Glutamatergic neuron (in vitro differentiated cells): ENCODE measurements at regions not wholly inside any gene's neighbourhood (a gene's known extent, or its start where the extent isn't known, plus 50 kb on each side); places are given as distances from the start of the nearest gene placed in this dataset.

ENCODE experiments used
- DNase-seq: peaks from one replicate; pipeline ENCODE4 v3.0.0; 2022
- H3K27ac Mint-ChIP-seq: one replicate; pipeline ENCODE4 v1.8.0; 2020; ENCODE audit warnings: mild to moderate bottlenecking, mixed read lengths, inconsistent platforms; ENCODE audit not compliant: unreplicated experiment
- H3K27me3 Mint-ChIP-seq: one replicate; pipeline ENCODE4 v1.8.0; 2020; ENCODE audit warnings: mild to moderate bottlenecking, moderate library complexity, mixed read lengths, inconsistent platforms; ENCODE audit not compliant: unreplicated experiment
- H3K36me3 Mint-ChIP-seq: one replicate; pipeline ENCODE4 v1.8.0; 2020; ENCODE audit warnings: mild to moderate bottlenecking, mixed read lengths, inconsistent platforms; ENCODE audit not compliant: unreplicated experiment
- H3K4me1 Mint-ChIP-seq: one replicate; pipeline ENCODE4 v1.8.0; 2020; ENCODE audit warnings: mild to moderate bottlenecking, low read depth, mixed read lengths, inconsistent platforms; ENCODE audit not compliant: unreplicated experiment
- H3K4me3 Mint-ChIP-seq: one replicate; pipeline ENCODE4 v1.8.0; 2020; ENCODE audit warnings: mild to moderate bottlenecking, mixed read lengths, inconsistent platforms; ENCODE audit not compliant: unreplicated experiment
- H3K9me3 Mint-ChIP-seq: one replicate; pipeline ENCODE4 v1.8.0; 2020; ENCODE audit warnings: mild to moderate bottlenecking, moderate library complexity, mixed read lengths, inconsistent platforms; ENCODE audit not compliant: unreplicated experiment
- TF ChIP-seq, protein P1 (sequence below): fragments of 200-600 bp; sonication (generic); IDR thresholded peaks from one replicate; pipeline ENCODE4 v1.5.0; 2021; ENCODE audit not compliant: partially characterized antibody, unreplicated experiment

DNA sequence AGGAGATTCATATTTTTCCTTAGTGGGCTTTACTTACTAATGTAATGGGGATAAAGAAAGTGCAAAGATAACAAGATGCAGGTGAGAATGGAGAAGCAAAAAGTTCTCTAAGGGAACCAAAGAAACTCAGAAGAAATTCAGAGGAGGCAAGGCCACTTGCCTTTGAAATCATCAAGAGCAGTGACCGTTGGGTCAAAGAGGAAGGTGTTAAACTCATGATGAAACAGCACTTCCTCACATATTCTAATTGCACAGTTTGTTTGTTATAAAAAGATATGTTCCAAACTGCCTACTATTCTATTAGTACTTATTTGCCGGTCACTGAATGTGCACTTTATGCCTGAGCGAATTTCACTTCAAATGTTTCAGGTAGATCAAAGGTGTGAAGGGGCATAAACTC, 975.1 kb downstream of the BCL11A start:
- Mint-ChIP-seq H3K4me3 (no peak overlapping the region), H3K4me1 (no peaks in the 10 kb centered on the region)
- no peak for DNase-seq

DNA sequence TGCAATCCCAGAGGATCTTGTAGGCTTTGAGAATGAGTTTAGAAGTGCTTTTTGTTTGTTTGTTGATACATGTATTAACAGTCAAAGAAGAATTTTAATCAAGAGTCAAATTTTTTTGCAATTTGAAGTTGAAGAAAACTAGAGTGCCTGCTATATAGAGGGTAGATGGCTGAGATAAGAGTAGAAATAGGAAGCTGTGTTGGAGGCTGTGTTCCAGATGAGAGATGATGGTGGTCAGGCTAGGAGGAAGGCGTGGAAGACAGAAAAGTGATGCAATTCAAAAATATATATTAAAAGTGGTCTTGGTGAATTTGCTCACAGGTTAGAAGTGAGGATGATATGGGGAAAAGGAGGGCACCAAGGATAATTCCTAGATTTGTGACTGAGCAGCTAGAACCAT, 978.3 kb downstream of the BCL11A start:
- Mint-ChIP-seq H3K27me3 (no peaks in the 10 kb centered on the region), H3K36me3 (no peaks in the 10 kb centered on the region), H3K4me3 (no peak overlapping the region), H3K27ac (no peak overlapping the region), H3K9me3 (no peaks in the 10 kb centered on the region), H3K4me1 (no peaks in the 10 kb centered on the region)
- no peak for DNase-seq
- TF ChIP-seq, protein P1, sequence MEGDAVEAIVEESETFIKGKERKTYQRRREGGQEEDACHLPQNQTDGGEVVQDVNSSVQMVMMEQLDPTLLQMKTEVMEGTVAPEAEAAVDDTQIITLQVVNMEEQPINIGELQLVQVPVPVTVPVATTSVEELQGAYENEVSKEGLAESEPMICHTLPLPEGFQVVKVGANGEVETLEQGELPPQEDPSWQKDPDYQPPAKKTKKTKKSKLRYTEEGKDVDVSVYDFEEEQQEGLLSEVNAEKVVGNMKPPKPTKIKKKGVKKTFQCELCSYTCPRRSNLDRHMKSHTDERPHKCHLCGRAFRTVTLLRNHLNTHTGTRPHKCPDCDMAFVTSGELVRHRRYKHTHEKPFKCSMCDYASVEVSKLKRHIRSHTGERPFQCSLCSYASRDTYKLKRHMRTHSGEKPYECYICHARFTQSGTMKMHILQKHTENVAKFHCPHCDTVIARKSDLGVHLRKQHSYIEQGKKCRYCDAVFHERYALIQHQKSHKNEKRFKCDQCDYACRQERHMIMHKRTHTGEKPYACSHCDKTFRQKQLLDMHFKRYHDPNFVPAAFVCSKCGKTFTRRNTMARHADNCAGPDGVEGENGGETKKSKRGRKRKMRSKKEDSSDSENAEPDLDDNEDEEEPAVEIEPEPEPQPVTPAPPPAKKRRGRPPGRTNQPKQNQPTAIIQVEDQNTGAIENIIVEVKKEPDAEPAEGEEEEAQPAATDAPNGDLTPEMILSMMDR: no peak

More for the DNA sequence above, 975.1 kb downstream of the BCL11A start:
- TF ChIP-seq, protein P1: no peak
- H3K9me3 Mint-ChIP-seq: no peaks in the 10 kb centered on the region
- no peak overlapping the region for H3K27ac Mint-ChIP-seq
- H3K27me3 Mint-ChIP-seq: no peaks in the 10 kb centered on the region
- H3K36me3 Mint-ChIP-seq: no peaks in the 10 kb centered on the region

DNA sequence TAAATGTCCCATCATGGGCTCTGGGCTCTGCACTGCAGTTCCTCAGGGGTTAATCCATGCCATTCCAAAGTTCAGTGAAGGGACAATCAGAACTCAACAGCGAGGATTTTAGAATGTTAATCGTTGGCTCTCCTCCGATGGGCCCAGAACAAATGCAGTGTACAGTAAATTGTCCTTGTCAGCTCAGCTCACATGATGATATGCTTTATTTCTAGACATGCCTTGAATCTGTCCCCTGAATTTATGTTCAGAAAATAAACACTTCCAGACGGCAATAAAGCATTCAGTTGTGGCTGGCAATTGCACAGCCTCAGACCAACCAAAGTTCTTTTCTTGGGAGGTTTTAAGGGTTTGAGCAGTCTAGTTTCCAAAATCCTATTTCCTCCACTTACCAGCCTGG, 981.2 kb downstream of the BCL11A start:
- Mint-ChIP-seq H3K27ac (no peak overlapping the region), H3K36me3 (no peaks in the 10 kb centered on the region), H3K27me3 (no peaks in the 10 kb centered on the region), H3K4me3 (no peak overlapping the region), H3K4me1 (no peaks in the 10 kb centered on the region), H3K9me3 (no peaks in the 10 kb centered on the region)
- TF ChIP-seq, protein P1: no peak
- no peak for DNase-seq

DNA sequence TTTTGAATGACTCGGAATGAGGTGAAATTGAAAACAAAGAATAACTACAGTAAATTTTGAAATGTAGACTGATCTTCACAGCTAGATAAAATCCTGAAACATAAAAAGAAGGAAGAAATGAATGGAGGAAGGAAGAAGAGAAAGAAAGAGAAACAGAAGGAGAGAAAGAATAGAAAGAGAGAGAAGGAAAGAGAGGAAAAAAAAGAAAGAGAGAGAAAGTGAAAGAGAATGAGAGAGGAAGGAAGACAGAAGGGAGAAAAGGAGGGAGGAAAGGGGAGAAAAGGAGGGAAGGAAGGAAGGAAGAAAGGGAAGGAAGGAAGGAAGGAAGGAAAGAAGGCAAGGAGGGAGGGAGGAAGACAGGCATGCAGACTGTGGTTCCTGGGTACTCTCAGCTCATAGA, 982.6 kb downstream of the BCL11A start:
- Mint-ChIP-seq H3K4me3 (no peak overlapping the region), H3K27ac (no peak overlapping the region), H3K9me3 (no peaks in the 10 kb centered on the region), H3K36me3 (no peaks in the 10 kb centered on the region), H3K4me1 (no peaks in the 10 kb centered on the region), H3K27me3 (no peaks in the 10 kb centered on the region)
- no peak for DNase-seq
- TF ChIP-seq, protein P1: no peak

DNA sequence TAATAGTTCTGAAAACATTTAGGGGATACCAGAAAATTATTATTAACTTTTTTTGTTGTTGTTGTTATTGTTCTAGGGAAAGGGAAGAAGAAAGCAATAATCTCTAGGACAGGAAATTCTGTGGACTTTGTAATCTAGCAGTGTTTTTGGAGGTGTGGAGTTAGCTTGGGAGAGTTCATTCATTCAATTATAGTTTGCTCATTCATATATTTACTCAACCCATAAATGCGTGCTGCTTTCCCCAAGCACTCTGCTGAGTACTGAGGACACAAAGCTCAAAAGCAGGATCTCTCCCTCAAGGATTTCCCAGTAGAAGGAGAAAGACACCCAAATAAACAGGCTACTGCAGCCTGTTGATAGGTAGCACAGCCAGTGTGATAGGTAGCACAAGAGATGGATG, 984.3 kb downstream of the BCL11A start:
- Mint-ChIP-seq H3K9me3 (no peaks in the 10 kb centered on the region), H3K27ac (no peak overlapping the region), H3K4me1 (no peaks in the 10 kb centered on the region), H3K4me3 (no peak overlapping the region), H3K36me3 (no peaks in the 10 kb centered on the region), H3K27me3 (no peaks in the 10 kb centered on the region)
- no peak for DNase-seq
- TF ChIP-seq, protein P1: no peak
